K562 (cell line): ENCODE measurements at regions not wholly inside any gene's neighbourhood (a gene's known extent, or its start where the extent isn't known, plus 50 kb on each side); places are given as distances from the start of the nearest gene placed in this dataset.

ENCODE experiments used
- ATAC-seq: fragments of 200-7000 bp; cut with Tn5 transposase; 3 replicates; pipeline ENCODE4 v1.9.1; 2020; ENCODE audit warnings: moderate library complexity
- BruUV-seq: library from RNA; stranded (reverse); fragments of 400-500 nt; replicated peaks from 2 replicates; lab custom pipeline; 2021; lab: Mats Ljungman, UMichigan
- CTCF ChIA-PET: fragments of 300-600 bp; formaldehyde crosslinking; extraction: SDS; loops from one replicate; lab custom pipeline; 2021; ENCODE audit warnings: low intra/inter-chr PET ratio; lab: Yijun Ruan, JAX
- POLR2A ChIA-PET: fragments of 300-600, 350-650 bp; sonication (Branson Sonifier 250); formaldehyde crosslinking; extraction: SDS; loops from one replicate; lab custom pipeline; 2021; ENCODE audit warnings: antibody characterized with exemption, inconsistent platforms; lab: Yijun Ruan, JAX
- DNase-seq, 4 experiments: peaks; one replicate each; pipeline versions ENCODE4 v3.0.0 to v3.0.0-alpha.2; 2011 to 2018; ENCODE audit warnings: low spot score in 3 of 4, mixed read lengths in 3 of 4; ENCODE audit errors: extremely low read depth in 1 of 4
- FAIRE-seq: peaks from 2 replicates; lab custom pipeline; 2011; peaks lifted over from hg19 to GRCh38; lab: Jason Lieb, UNC
- H2AFZ ChIP-seq: 2 replicates; pipeline ENCODE4 v1.6.0; 2011; ENCODE audit warnings: low read depth, low read length, control low read depth, inconsistent platforms
- H3K27ac ChIP-seq: fragments of 200-600 bp; 3 replicates; pipeline ENCODE4 v1.8.0; 2011; ENCODE audit warnings: low read depth, mild to moderate bottlenecking, control low read depth, inconsistent platforms, low read length, moderate library complexity, mixed read lengths; ENCODE audit errors: extremely low read depth
- H3K27me3 ChIP-seq, 2 experiments: fragments of 300-600 bp in 1 of 2; 2 replicates in 1 of 2; 3 replicates in 1 of 2; pipeline versions ENCODE4 v1.6.0 to v1.8.0; 2011; ENCODE audit warnings: inconsistent platforms in 2 of 2, low read length in 2 of 2, mild to moderate bottlenecking in 1 of 2, mixed read lengths in 1 of 2, moderate library complexity in 1 of 2; ENCODE audit not compliant: control insufficient read depth in 2 of 2, insufficient read depth in 2 of 2
- H3K36me3 ChIP-seq: fragments of 300-600 bp; 3 replicates; pipeline ENCODE4 v1.8.0; 2011; ENCODE audit warnings: mild to moderate bottlenecking, low read length, inconsistent platforms; ENCODE audit not compliant: control insufficient read depth, insufficient read depth
- H3K4me1 ChIP-seq, 2 experiments: fragments of 200-600 bp in 1 of 2; replicated peaks in 1 of 2; 2 replicates in 1 of 2; 3 replicates in 1 of 2; pipeline versions ENCODE4 v1.5.1 to v1.8.0; 2011; ENCODE audit warnings: inconsistent platforms in 2 of 2, low read length in 2 of 2, mild to moderate bottlenecking in 1 of 2, mixed read lengths in 1 of 2, moderate library complexity in 1 of 2; ENCODE audit not compliant: control insufficient read depth in 2 of 2, insufficient read depth in 2 of 2
- H3K4me2 ChIP-seq: 2 replicates; pipeline ENCODE4 v1.6.1; 2011; ENCODE audit warnings: low read length, control low read depth, inconsistent platforms, mixed read lengths; ENCODE audit not compliant: insufficient read depth
- H3K4me3 ChIP-seq: fragments of 200-600 bp; sonication (generic), shearing (Covaris generic); 2 replicates; pipeline ENCODE4 v1.5.1; 2016; ENCODE audit warnings: control low read depth, inconsistent platforms
- H3K79me2 ChIP-seq: fragments of 200-600 bp; 3 replicates; pipeline ENCODE4 v1.8.0; 2011; ENCODE audit warnings: low read length, inconsistent platforms; ENCODE audit not compliant: control insufficient read depth, insufficient read depth
- H3K9ac ChIP-seq, 2 experiments: 2 replicates each; pipeline versions ENCODE4 v1.6.0 to v1.6.1; 2011; ENCODE audit warnings: low read depth in 2 of 2, low read length in 2 of 2, control low read depth in 1 of 2, inconsistent platforms in 1 of 2, mild to moderate bottlenecking in 1 of 2, mixed read lengths in 1 of 2; ENCODE audit not compliant: insufficient read depth in 1 of 2
- H3K9me1 ChIP-seq: one replicate; pipeline ENCODE4 v1.6.0; 2011; ENCODE audit warnings: inconsistent platforms, mild to moderate bottlenecking, low read length, moderate library complexity; ENCODE audit not compliant: control insufficient read depth, insufficient read depth
- H3K9me3 ChIP-seq: replicated peaks from 2 replicates; pipeline ENCODE4 v1.5.1; 2011; ENCODE audit warnings: low read depth, low read length, inconsistent platforms; ENCODE audit not compliant: control insufficient read depth, insufficient read depth
- H4K20me1 ChIP-seq: replicated peaks from 2 replicates; pipeline ENCODE4 v1.6.1; 2011; ENCODE audit warnings: low read length, inconsistent platforms, mixed read lengths; ENCODE audit not compliant: control insufficient read depth, insufficient read depth
- ARID3B ChIP-seq: fragments of 250-450 bp; sonication (Bioruptor Pico); IDR thresholded peaks from 2 replicates; pipeline ENCODE4 v1.4.0; 2020; ENCODE audit warnings: borderline replicate concordance
- ATF7 ChIP-seq: fragments of 450-650 bp; IDR thresholded peaks from 2 replicates; pipeline ENCODE4 v1.7.1; 2014; ENCODE audit warnings: mild to moderate bottlenecking, moderate library complexity
- CBFA2T3 ChIP-seq: fragments of 450-650 bp; IDR thresholded peaks from 2 replicates; pipeline ENCODE4 v1.6.1; 2017
- EHMT2 ChIP-seq: fragments of 450-650 bp; IDR thresholded peaks from 2 replicates; pipeline ENCODE4 v1.6.1; 2018; ENCODE audit warnings: antibody characterized with exemption
- GTF2A2 ChIP-seq: IDR thresholded peaks from 2 replicates; pipeline ENCODE4 v1.6.1; 2016; ENCODE audit warnings: mild to moderate bottlenecking, missing genetic modification characterization, missing compliant biosample characterization
- KLF1 ChIP-seq: fragments of 450-650 bp; IDR thresholded peaks from 2 replicates; pipeline ENCODE4 v1.6.1; 2016; ENCODE audit warnings: missing genetic modification characterization, missing compliant biosample characterization
- MED1 ChIP-seq: sonication (generic); formaldehyde crosslinking; IDR thresholded peaks from 2 replicates; pipeline ENCODE4 v1.8.1; 2023; ENCODE audit warnings: missing genetic modification reagents, borderline replicate concordance
- MLLT1 ChIP-seq, 2 experiments: fragments of 450-650 bp; IDR thresholded peaks; 2 replicates each; pipeline ENCODE4 v1.6.1; 2016
- PHB ChIP-seq: fragments of 250-450 bp; sonication (Bioruptor Pico); IDR thresholded peaks from 2 replicates; pipeline ENCODE4 v1.5.0; 2021
- RBM17 ChIP-seq: fragments of 200-400 bp; formaldehyde crosslinking; IDR thresholded peaks from 2 replicates; pipeline ENCODE4 v1.6.1; 2017; ENCODE audit warnings: low read depth, mild to moderate bottlenecking, low read length, borderline replicate concordance
- RCOR1 ChIP-seq, 2 experiments: IDR thresholded peaks; 2 replicates each; pipeline ENCODE4 v1.6.1; 2012; ENCODE audit warnings: low read depth in 2 of 2, low read length in 2 of 2, borderline replicate concordance in 1 of 2, improper control_type of control experiment in 1 of 2
- SETDB1 ChIP-seq: IDR thresholded peaks from one replicate; pipeline ENCODE4 v1.6.1; 2012; ENCODE audit warnings: low read length, control low read depth, inconsistent platforms
- SP2 ChIP-seq: IDR thresholded peaks from 2 replicates; pipeline ENCODE4 v1.6.1; 2011; ENCODE audit warnings: mild to moderate bottlenecking, low read depth, low read length, moderate library complexity; ENCODE audit not compliant: poor library complexity, severe bottlenecking; ENCODE audit errors: extremely low read depth
- TEAD1 ChIP-seq, 2 experiments: fragments of 450-650 bp in 1 of 2; sonication (generic) in 1 of 2; formaldehyde crosslinking; IDR thresholded peaks; 2 replicates each; pipeline versions ENCODE4 v1.4.0 to v1.8.0; 2020 to 2022; ENCODE audit warnings: mild to moderate bottlenecking in 2 of 2, missing genetic modification reagents in 1 of 2
- ZC3H8 ChIP-seq: fragments of 450-650 bp; IDR thresholded peaks from 2 replicates; pipeline ENCODE4 v1.6.1; 2017
- ZFP1 ChIP-seq: fragments of 450-650 bp; formaldehyde crosslinking; IDR thresholded peaks from 2 replicates; pipeline ENCODE4 v1.4.0; 2020; ENCODE audit warnings: mild to moderate bottlenecking, mixed read lengths
- ZNF165 ChIP-seq: fragments of 250-450 bp; sonication (Bioruptor Pico); IDR thresholded peaks from 2 replicates; pipeline ENCODE4 v1.4.0; 2020; ENCODE audit warnings: borderline replicate concordance
- ZNF23 ChIP-seq: fragments of 250-450 bp; sonication (Bioruptor Pico); IDR thresholded peaks from 2 replicates; pipeline ENCODE4 v1.4.0; 2020; ENCODE audit warnings: mild to moderate bottlenecking
- ZNF444 ChIP-seq: fragments of 250-450 bp; sonication (Bioruptor Pico); IDR thresholded peaks from 2 replicates; pipeline ENCODE4 v1.4.0; 2020; ENCODE audit warnings: mild to moderate bottlenecking, moderate library complexity
- ZNF79 ChIP-seq: fragments of 250-450 bp; sonication (Bioruptor Pico); IDR thresholded peaks from 2 replicates; pipeline ENCODE4 v1.4.0; 2020; ENCODE audit warnings: low read depth, mild to moderate bottlenecking, moderate library complexity
- in situ Hi-C: fragments of 300-500 bp; cut with MboI; formaldehyde crosslinking; loops from 4 replicates; pipeline ENCODE4 v1.15.0; 2018; ENCODE audit warnings: inconsistent platforms, mixed read lengths
- intact Hi-C: fragments of 100-400 bp; cut with micrococcal nuclease; formaldehyde crosslinking; loops from 2 replicates; pipeline ENCODE4 v1.14.2; 2022

GRCh38 chr1:219330001-219330400, 156.3 kb downstream of the LYPLAL1 start:
- no peak overlapping the region for H3K4me2 ChIP-seq
- no peak overlapping the region for H3K27ac ChIP-seq
- no peaks in the 10 kb centered on the region for H3K9me3 ChIP-seq
- no peak overlapping the region for H2AFZ ChIP-seq
- in situ Hi-C loops, result no loop called here
- H3K27me3 ChIP-seq, result no peaks in the 10 kb centered on the region
- TF ChIP-seq SETDB1 (no peak), ZFP1 (CRISPR knock-in tag) (no peak), ARID3B (no peak), ZNF79 (CRISPR knock-in tag) (no peak), RBM17 (no peak), ZNF444 (CRISPR knock-in tag) (no peak), GTF2A2 (tag) (no peak), KLF1 (tag) (no peak), SP2 (no peak), ZC3H8 (no peak), PHB (CRISPR knock-in tag) (no peak), EHMT2 (no peak), ATF7 (no peak), MLLT1 (IDR thresholded peaks at IDR 0.05) (no peak), MED1 (CRISPR knock-in tag) (no peak), ZNF165 (CRISPR knock-in tag) (no peak), CBFA2T3 (no peak), RCOR1 (IDR thresholded peaks at IDR 0.05; ENCODE audit: borderline replicate concordance in 1 of 2, low read depth in 2 of 2, low read length in 2 of 2) (no peak), TEAD1 (CRISPR knock-in tag; IDR thresholded peaks at IDR 0.05) (no peak), ZNF23 (CRISPR knock-in tag) (no peak)
- H3K9ac ChIP-seq, result no peak overlapping the region
- ATAC-seq (no peak), DNase-seq (no peak), FAIRE-seq (no peak)
- intact Hi-C loops, result no loop called here
- H3K9me1 ChIP-seq, result no peaks in the 10 kb centered on the region
- H3K4me3 ChIP-seq, result no peak overlapping the region
- ChIA-PET CTCF (no interaction called here), POLR2A (no interaction called here)
- no peaks in the 10 kb centered on the region for H4K20me1 ChIP-seq
- H3K79me2 ChIP-seq, result no peaks in the 10 kb centered on the region
- no peaks in the 10 kb centered on the region for H3K36me3 ChIP-seq
- H3K4me1 ChIP-seq, result no peaks in the 10 kb centered on the region
- no TSS peak for BruUV-seq
